Kidney epithelial cell (primary cell): ENCODE measurements at regions not wholly inside any gene's neighbourhood (a gene's known extent, or its start where the extent isn't known, plus 50 kb on each side); places are given as distances from the start of the nearest gene placed in this dataset.

Source experiments
- DNase-seq: peaks from one replicate; pipeline ENCODE4 v3.0.0-alpha.2; 2010; ENCODE audit warnings: low read depth
- H3K27me3 ChIP-seq: 2 replicates; pipeline ENCODE4 v1.6.0; 2011; ENCODE audit warnings: low read length; ENCODE audit not compliant: control insufficient read depth, insufficient read depth
- H3K36me3 ChIP-seq: 2 replicates; pipeline ENCODE4 v1.5.1; 2011; ENCODE audit warnings: low read length; ENCODE audit not compliant: control insufficient read depth, insufficient read depth
- H3K4me3 ChIP-seq: 2 replicates; pipeline ENCODE4 v1.5.1; 2011; ENCODE audit warnings: low read depth, mild to moderate bottlenecking, control low read depth, low read length
- CTCF ChIP-seq: IDR thresholded peaks from 2 replicates; pipeline ENCODE4 v1.5.1; 2011; ENCODE audit warnings: mild to moderate bottlenecking, moderate library complexity, low read length, control low read depth, inconsistent platforms; ENCODE audit not compliant: insufficient read depth, poor library complexity, severe bottlenecking

DNA sequence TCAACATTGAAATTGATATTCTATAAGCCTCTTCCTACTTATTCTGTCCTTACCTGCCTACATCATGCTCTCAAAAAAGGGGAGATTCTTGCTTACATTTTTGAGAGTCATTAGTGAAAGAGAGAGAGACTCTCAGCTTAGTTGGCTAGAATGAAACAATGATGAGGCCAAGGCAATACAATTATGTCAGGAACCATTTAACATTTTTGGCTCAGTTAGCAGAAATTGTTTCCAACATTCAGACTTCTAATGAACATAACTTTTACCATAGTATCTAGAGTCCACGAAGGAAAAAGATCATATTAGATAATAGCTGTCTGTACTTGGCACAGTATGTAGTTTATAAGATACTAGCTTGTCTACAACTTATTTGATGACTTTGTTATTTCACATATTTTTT is 263.7 kb upstream of the ARX start:
- Histone ChIP-seq H3K36me3 (no peaks in the 10 kb centered on the region), H3K27me3 (no peaks in the 10 kb centered on the region), H3K4me3 (no peak overlapping the region)
- DNase-seq: no peak
- no peak for TF ChIP-seq CTCF

GRCh38 chrX:25278341-25278740 is 262.6 kb upstream of the ARX start:
- no peak overlapping the region for H3K4me3 ChIP-seq

DNA sequence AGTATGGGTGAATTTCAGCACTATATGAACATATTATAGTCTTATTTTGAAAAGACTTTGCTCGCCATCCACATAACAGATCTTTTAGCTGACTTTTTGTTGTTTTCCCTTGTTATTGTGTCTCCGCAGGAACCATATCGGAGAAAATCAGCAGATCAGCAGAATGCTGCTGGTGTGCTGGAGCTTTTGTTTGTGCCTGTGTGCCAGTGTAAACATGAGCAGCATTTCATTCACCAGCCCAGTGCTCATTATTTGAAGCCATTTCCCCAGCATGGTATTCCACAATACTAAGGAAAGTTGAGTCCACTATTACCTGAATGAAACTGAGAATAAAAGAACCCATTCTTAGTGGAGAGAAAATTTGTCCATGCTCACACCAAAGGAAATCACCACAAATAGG is 261.8 kb upstream of the ARX start:
- Histone ChIP-seq H3K27me3 (no peaks in the 10 kb centered on the region), H3K4me3 (no peak overlapping the region), H3K36me3 (no peaks in the 10 kb centered on the region)
- no peak for TF ChIP-seq CTCF
- no peak for DNase-seq

More at GRCh38 chrX:25278341-25278740, 262.6 kb upstream of the ARX start:
- DNase-seq: no peak
- Histone ChIP-seq H3K36me3 (no peaks in the 10 kb centered on the region), H3K27me3 (no peaks in the 10 kb centered on the region)
- no peak for TF ChIP-seq CTCF

DNA sequence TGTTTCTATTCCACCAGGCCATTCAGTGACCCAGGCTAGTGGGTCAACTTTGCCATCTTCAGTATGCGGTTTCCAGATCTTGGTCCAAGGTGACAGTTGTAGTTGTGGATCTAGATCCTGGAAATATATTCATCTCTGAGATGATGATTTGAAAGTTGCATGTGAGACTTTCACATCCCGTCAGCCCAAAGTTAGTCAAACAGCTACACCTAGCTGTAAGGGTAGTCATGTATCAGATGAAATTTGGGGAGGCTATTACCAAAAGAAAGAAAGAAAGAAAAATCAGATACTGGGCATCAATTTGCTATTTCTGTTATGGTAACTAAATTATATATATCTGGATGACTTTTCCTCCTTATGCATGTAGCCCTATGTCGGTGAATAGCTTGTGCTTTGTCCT is 259.4 kb upstream of the ARX start:
- H3K27me3 ChIP-seq: no peaks in the 10 kb centered on the region
- no peak for DNase-seq
- H3K4me3 ChIP-seq: no peak overlapping the region
- no peak for TF ChIP-seq CTCF
- H3K36me3 ChIP-seq: no peaks in the 10 kb centered on the region

DNA sequence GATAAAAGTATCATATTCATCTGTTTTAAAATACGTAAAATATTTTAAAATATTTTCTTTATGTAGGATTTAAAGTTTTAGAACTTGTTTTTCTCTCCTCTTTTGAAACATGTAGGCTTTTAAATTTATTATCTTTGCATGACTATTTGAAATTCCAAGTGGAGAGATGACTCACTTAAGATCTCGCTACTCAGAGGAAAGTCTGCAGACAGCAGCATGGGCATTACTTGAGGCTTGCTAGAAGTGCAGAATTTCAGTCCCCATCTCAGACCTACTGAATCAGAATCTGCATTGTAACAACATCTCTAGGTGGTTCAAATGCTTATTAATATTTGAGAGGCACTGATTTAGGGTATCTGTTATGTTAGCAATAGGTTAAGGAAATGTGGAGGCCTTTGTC is 225.7 kb upstream of the ARX start:
- Histone ChIP-seq H3K36me3 (no peaks in the 10 kb centered on the region), H3K4me3 (no peak overlapping the region), H3K27me3 (no peaks in the 10 kb centered on the region)
- DNase-seq: peak; percentile 2
- no peak for TF ChIP-seq CTCF

GRCh38 chrX:25226151-25226550 is 210.4 kb upstream of the ARX start:
- Histone ChIP-seq H3K4me3 (no peak overlapping the region), H3K27me3 (no peaks in the 10 kb centered on the region), H3K36me3 (no peaks in the 10 kb centered on the region)
- DNase-seq: no peak
- TF ChIP-seq CTCF: no peak
